Left ventricle myocardium superior (tissue), 1 donor: ENCODE measurements at regions not wholly inside any gene's neighbourhood (a gene's known extent, or its start where the extent isn't known, plus 50 kb on each side); places are given as distances from the start of the nearest gene placed in this dataset.
A peak's percentile ranks its signal among the peaks of the same experiment; 100 is the strongest.
"Not testable (repeated sequence)": the region's sequence is repeated elsewhere in the genome, so short reads cannot be mapped to it uniquely, and the experiment has no call there.

Experiments used
- ATAC-seq: fragments of 200-7000 bp; cut with Tn5 transposase; one replicate; pipeline ENCODE4 v1.9.1; 2020; ENCODE audit warnings: mild to moderate bottlenecking, moderate library complexity
- DNase-seq: peaks from one replicate; pipeline ENCODE4 v3.0.0-alpha.2; 2020
- intact Hi-C: fragments of 100-400 bp; cut with micrococcal nuclease; formaldehyde crosslinking; loops from one replicate; pipeline ENCODE4 v1.11.0; 2022
- donor health status: DM: no; HTN: yes; CAD: no; lungs with severe emphysema.

DNA sequence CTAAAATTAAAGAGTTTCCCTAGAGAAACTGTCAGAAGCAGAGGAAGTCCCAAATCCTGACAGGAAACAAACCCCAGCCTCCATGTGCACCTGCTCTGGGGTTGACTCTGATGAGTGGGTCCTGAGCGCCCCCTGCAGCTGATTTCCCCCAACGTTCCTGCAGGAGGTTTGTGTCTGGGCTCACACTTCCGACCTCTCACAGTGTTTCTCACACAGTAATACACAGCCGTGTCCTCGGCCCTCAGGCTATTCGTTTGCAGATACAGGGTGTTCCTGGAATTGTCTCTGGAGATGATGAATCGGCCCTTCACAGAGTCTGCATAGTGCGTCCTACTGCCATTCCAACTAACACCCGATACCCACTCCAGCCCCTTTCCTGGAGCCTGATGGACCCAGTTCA, 862.8 kb downstream of the TMEM121 start:
- intact Hi-C loops, ATAC-seq, DNase-seq: not testable (repeated sequence)

DNA sequence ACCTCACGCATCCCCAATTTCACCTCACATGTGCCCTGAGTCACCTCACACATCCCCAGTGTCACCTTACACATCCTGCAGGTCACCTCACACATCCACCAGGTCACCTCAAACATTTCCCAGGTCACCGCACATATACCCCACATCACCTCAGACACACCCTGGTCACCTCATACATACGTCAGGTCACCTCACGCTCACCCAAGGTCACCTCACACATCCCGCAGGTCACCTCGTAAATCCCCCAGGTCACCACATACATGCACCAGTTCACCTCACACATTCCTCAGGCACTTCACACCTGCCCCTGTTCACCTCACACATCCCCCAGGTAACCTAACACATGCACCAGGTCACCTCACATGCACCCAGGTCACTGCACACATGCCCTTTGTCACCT, 864.0 kb downstream of the TMEM121 start:
- DNase-seq (no peak), ATAC-seq (no peak)
- intact Hi-C loops, result no loop called here

DNA sequence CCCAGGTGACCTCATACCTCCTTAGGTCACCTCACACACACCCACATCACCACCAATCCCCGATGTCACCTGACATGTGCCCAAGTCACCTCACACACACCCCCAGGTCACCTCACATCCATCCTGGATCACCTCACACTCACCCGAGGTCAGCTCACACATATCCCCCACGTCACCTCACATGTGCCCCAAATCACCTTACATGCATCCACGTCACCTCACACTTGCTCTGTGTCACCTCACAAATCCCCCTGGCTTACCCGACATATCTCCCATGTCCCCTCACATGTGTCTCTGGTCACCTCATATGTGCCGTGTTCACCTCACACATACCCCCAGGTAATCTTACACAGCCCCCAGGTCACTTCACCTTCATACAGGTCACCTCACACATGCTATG, 864.6 kb downstream of the TMEM121 start:
- ATAC-seq (no peak), DNase-seq (no peak)
- intact Hi-C loops, result no loop called here

DNA sequence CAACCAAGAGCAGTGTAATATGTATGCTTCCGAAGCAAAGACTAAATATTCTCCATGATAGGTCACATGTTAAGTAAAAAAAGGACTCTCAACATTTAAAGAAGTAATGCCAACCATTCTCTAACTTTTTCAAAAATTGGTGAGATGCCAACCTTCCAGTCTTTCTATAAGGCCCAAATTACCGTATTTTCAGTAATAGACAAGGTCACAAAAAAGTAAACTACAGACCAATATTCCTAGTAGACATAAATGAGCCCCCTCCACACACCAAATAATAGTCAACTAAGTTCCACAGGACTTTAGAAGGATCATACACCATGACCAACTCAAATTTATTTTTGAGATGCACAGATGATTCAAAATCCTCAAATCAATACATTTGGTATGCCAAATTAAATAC, 867.4 kb downstream of the TMEM121 start:
- intact Hi-C loops, result no loop called here
- DNase-seq (no peak), ATAC-seq (no peak)

DNA sequence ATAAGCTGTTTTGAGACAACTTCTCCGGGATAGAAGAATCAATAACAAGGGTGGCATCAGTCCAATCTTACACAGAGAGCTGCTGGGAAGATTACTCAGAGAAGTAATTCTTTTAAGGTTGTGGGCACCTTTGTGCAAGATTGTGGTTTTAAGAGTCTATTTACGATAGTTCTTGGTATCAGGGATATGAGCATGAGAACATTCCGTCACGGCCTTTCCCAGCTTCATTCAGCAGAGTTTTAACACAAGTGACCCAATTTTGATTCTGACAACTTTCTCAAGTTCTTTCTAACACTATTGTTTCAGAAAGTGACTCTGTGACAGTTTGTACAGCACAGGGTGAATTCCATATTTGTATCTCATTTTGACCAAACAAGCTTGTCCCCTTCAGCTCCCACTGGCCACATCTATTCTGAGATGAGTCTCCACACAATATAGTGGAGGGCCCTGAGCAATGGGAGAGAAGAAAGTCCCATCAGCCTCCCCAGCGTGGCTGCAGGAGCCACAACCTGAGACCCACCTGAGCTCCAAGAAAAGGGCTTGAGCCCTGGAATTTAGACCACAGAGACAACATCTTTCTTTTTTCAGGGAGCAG, 869.2 kb downstream of the TMEM121 start:
- DNase-seq (no peak), ATAC-seq (no peak)
- intact Hi-C loops, result no loop called here

DNA sequence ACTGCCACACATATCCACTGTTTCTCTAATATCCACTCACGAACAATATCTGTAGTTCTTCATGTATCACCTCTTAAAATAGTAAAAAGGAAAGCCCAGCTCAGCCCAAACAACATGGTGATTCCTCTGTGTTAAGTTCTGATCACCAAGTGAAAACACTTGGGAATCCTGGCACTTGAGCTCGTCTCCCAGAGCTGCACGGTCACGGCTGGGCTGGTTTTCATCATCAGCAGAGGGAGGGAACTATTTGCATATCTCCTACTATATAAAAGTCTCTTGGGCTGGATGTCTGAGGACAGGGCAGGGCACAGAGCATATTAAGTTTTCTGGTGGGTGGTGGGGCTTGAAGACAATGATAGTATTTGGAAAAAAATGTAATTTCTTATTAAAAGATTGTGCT, 870.6 kb downstream of the TMEM121 start:
- intact Hi-C loops, result no loop called here
- ATAC-seq (no peak), DNase-seq (no peak)

DNA sequence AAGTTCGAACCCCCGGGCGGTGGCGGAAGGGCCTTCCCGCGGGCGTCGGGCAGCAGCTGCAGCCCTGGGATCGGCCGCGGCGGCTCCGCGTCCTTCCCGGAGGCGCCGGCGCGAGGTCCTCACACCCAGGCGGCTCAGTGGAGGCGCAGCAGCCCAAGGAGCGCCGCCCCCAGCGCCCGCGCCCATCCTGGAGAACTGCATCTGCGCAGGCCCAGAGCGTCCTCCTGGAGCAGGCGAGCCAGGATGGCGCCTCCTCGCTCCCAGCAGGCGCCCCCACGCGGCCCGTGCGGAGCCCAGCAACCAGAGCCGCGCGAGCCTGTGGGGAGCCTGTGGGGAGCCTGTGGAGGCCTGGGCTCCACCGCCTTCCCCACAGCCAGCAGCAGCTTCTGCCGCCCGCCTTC, 872.5 kb downstream of the TMEM121 start:
- ATAC-seq, DNase-seq, intact Hi-C loops: not testable (repeated sequence)

DNA sequence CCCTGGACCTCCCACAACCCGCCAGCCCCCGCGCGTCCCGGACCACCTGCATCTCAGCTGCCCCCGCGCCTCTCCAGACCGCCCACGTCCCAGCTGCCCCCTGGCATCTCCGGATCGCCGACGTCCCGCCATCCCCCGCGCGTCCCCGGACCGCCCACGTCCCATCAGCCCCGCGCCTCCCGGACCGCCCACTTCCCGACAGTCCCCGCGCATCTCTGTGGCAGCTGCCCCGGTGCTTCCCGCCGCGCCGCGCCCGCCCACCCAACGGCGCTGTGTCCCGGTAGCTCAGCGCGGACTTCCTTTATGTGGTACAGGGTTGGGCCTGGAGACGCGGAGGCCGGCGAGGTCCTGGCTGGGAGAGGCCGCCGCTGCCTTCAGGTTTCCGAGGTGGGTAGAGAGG, 874.9 kb downstream of the TMEM121 start:
- DNase-seq, intact Hi-C loops, ATAC-seq: not testable (repeated sequence)

DNA sequence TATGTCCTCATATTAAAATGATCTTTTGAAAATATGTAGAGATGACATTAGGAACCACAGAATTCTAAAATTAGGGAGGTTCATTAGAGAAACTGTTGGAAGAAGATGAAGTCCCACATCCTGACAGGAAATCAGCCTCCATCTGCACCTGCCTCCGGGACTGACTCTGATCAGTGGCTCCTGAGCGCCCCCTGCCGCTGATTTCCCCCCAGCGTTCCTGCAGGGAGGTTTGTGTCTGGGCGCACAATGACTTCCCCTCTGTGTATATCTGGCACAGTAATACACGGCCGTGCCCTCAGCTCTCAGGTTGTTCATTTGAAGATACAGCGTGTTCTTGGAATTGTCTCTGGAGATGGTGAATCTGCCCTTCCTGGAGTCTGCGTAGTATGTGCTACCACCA, 883.8 kb downstream of the TMEM121 start:
- DNase-seq, intact Hi-C loops, ATAC-seq: not testable (repeated sequence)

DNA sequence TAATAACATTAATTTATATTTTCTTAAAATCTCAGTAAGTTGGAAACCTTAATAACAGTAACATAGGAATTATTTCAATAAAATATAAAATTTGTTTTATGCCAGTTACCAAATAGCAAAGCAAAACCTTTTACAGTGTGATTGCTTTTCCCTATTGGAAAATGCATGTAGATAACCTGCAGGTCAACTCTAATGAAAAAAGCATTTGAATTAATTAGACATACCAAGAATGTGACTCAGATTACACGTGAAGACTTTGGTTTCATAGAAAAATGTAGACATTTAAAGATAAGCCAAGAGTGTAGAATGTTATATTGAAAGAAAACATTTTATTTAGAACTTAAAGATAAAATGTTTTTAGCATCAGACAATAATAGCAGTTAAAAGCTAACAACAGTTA, 888.1 kb downstream of the TMEM121 start:
- ATAC-seq (no peak), DNase-seq (no peak)
- intact Hi-C loops, result no loop called here

DNA sequence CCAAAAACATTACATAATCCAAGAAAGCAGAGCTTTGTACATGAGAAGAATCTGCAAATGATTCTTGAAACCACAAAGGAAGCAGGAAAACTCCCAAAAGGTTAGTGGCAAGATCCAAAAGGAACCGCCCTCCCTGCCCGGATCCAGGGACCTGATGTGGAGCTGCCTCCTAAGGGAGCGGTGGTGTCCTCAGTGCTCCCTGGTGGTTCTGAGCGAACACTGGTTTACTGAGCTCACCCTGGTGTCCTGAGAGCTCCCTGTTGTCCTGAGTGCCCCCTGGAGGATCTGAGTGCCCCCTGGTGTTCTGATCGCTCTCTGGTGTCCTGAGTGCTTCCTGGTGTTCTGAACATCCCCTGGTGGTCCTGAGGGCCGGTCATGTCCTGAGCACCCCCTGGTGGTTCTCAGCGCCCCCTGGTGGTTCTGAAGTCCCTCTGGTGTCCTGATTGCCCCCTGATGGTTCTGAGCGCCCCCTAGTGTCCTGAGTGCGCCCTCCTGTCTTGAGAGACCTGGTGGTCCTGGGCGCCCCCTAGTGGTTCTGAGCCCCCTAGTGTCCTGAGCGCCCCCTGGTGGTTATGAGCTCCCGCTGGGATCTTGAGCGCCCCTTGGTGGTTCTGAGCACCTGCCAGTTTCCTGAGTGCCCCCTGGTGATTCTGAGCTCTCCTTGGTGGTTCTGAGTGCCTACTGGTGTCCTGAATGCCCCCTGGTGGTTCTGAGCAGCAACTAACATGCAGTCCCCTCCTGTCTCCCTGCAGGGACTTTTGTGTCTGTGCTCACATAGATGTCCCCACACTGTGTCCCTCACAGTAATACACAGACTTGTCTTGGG, 891.1 kb downstream of the TMEM121 start:
- intact Hi-C loops, result no loop called here
- ATAC-seq, result no peak
- peak; percentile 60 for DNase-seq

DNA sequence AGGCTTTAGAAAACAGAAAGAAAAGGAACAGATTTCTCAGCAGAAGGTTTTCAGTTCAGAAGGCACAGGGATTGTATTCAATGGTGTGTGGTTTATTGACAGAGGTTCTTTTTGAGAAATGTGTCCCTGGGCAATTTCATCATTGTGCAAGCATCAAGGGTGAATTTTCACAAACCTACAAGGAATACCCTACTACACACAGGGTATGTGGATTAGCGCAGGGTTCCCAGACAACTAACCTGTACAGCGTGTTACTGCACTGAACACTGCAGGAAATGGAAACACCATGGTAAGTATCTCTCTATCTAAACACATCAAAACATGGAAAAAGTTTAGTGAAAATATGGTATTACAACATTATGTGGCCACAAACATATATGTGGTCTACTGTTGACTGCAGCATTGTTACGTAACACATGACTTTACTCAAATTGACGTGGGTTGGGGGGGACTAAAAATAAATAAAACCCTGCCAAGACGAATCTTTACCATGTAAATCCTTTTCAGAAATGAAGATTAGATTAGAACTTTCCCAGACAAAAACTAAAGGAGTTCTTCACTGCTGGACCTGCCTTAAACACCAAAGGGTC, 893.1 kb downstream of the TMEM121 start:
- ATAC-seq (no peak), DNase-seq (no peak)
- intact Hi-C loops, result no loop called here

DNA sequence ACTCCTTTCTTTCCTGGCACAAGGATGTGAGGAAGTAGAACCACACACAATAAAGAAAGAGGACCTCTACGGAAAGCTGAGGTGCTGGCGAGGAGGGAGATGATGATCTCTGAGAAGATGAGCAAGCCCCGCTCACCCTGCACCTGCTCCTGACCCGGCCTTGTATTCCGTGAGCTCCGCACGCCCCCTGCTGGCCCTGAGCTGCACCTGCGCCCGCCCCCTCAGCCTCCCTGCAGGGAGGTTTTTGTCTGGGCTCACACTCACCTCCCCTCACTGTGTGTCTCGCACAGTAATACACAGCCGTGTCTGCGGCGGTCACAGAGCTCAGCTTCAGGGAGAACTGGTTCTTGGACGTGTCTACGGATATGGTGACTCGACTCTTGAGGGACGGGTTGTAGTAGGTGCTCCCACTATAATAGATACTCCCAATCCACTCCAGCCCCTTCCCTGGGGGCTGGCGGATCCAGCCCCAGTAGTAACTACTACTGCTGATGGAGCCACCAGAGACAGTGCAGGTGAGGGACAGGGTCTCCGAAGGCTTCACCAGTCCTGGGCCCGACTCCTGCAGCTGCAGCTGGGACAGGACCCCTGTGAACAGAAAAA, 895.1 kb downstream of the TMEM121 start:
- ATAC-seq, DNase-seq, intact Hi-C loops: not testable (repeated sequence)

DNA sequence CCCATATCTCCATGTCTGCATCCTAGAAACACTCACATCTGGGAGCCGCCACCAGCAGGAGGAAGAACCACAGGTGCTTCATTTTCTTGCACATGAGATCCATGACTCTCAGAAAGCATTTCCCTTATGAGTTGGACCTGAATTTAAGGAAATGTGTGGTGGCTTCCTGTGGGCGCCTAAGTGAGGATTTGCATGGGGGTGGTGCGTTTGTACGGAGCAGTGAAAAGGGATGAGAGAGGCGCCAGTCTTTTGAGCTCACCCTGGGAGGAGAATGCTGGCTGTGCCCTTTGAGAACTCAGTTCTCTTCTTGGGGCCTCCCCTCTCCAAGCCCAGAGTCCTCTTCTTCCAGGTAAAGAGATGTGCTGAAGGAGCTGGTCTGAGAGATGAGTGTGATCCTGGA, 895.7 kb downstream of the TMEM121 start:
- intact Hi-C loops, result no loop called here

DNA sequence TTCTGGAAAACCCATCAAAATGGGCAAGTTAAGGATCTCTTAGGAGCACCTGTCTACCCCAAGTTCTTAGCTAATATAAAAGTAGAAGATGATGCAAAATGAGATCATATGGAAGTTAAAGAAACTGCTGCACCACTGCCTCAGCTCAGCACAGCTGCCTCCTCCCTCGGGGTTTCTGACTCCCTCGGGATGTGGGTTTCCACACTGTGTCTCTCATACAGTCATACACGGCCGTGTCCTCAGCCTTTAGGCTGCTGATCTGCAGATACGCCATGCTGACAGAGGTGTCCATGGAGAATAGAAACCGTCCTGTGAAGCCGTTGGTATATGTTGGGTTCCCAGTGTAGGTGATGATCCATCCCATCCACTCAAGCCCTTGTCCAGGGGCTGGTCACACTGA, 898.8 kb downstream of the TMEM121 start:
- intact Hi-C loops, DNase-seq, ATAC-seq: not testable (repeated sequence)

More for the DNA sequence above, 895.7 kb downstream of the TMEM121 start:
- no peak for ATAC-seq
- no peak for DNase-seq

DNA sequence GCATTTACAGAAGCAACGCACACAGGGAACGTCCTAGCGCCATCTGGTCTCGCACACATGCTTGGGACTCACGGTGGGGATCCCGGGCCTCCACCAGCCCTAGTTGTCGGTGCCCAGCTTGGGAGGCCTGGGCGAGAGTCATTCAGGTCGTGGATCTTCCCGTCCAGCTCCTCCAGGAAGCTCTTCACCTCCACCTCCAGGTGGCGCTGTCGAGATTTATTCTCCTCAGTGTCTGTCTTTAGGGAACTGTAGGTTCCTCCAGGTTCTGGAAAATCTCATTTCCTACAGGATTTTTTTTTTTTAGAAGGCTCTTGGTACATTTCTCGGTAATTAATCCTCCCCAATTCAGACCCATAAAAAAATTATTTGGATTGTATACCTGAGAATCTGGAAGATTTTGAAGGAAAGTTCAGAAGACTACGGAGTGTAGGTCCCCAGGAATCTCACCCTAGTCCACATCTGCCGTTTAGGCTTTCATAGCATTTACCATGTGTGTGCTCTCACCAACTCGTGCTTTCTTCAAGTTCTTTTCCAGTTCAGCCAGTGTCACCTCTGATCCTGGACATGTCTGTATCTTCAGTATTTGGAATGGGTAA, 910.0 kb downstream of the TMEM121 start:
- DNase-seq (peak; percentile 39), ATAC-seq (no peak)
- intact Hi-C loops, result no loop called here

DNA sequence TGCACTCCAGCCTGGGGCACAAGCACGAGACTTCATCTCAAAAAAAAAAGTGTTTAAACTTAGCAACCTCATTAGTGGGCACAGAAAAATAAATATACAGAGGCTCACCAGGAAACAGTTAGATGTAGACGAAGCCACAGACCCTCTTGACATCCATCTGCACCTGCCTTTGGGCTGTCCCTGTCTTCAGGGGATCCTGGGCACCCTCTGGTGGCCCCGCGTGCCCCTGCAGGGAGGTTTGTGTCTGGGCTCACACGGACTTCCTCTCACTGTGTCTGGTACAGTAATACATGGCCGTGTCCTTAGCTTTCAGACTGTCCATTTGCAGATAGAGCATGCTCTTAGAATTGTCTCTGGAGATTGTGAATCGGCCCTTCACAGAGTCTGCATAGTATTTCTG, 916.5 kb downstream of the TMEM121 start:
- DNase-seq (no peak), ATAC-seq (no peak)
- intact Hi-C loops, result no loop called here

DNA sequence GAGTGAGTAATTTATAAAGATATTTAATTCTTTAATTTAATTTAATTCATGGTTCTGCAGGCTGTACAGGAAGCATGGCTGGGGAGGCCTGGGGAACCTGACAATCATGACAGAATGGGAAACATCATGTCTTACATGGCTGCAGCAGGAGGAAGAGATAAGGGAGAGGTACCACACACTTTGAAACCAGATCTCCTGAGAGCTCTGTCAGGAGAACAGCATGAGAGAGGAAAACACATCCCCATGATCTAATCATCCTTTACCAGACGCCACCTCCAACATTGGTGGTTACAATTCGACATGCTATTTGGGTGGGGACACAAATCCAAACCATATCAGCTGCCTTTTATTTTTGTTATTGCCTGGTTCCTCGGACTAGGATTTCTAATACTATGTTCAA, 928.6 kb downstream of the TMEM121 start:
- ATAC-seq (no peak), DNase-seq (no peak)
- intact Hi-C loops, result no loop called here

DNA sequence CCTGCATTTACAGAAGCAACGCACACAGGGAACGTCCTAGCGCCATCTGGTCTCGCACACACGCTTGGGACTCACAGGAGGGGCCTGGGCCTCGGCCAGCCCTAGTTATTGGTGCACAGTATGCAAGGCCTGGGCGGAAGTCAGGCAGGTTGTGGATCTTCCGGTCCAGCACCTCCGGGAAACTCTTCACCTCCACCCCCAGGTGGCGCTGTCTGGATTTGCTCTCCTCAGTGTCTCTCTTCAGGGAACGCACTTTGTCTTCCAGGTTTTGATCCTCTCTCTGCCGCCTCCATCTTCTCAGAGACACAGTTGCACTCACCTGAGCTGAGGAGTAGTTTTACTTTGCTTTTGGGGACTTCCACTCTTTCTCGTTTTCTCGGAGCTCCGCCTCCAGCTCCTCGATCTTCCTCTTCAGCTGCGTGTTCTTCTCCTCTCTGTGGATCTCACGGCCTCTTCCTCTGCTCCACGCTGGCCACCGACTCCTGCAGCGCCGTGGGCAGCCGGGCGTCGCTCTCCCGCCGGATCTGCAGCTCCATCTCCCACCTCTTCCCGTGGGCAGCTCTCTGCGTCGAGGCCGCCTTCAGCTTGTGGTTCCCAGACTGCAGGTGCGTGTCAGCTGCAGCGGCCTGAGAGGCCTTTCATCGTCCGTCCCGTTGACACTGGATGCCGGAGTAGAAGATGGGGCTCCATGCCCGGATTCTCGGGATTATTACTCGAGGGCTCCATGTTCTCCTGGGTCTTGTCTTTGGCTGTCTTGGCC, 933.8 kb downstream of the TMEM121 start:
- DNase-seq (peak; percentile 34), ATAC-seq (no peak)
- intact Hi-C loops, result no loop called here
